ENCODE measurements at regions not wholly inside any gene's neighbourhood (a gene's known extent, or its start where the extent isn't known, plus 50 kb on each side); places are given as distances from the start of the nearest gene placed in this dataset.
A peak's percentile ranks its signal among the peaks of the same experiment; 100 is the strongest.

DNA sequence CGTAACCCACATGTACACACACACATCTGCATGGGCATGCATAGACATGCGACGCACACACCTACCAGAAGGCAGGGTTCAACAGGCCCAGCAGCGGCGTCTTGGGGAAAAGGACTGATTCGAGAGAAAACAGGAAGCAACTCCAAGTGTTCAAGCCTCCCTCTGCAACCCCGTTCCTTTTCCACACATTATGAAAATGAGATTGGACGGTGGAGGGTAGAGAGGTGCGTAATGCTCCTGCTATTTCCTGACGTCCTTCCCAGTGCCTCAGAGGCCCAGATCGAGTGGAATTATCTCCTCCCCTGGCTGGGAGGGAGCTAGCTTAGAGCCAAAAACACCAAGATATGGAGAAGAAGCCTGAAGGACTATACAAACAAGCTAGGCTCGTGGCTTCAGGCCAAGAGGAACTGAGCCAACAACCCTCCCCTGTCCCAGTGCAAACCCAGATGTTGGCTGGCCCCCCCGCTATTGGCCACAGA, 289.2 kb downstream of the MN1 start:
- H3K4me3 ChIP-seq = no peak overlapping the region
- H3K36me3 ChIP-seq (ENCODE audit: low read depth) = no peaks in the 10 kb centered on the region
- ATAC-seq (peak; percentile 70), DNase-seq (peak; percentile 55 to 60 (median 57))
- TF ChIP-seq, protein P1, sequence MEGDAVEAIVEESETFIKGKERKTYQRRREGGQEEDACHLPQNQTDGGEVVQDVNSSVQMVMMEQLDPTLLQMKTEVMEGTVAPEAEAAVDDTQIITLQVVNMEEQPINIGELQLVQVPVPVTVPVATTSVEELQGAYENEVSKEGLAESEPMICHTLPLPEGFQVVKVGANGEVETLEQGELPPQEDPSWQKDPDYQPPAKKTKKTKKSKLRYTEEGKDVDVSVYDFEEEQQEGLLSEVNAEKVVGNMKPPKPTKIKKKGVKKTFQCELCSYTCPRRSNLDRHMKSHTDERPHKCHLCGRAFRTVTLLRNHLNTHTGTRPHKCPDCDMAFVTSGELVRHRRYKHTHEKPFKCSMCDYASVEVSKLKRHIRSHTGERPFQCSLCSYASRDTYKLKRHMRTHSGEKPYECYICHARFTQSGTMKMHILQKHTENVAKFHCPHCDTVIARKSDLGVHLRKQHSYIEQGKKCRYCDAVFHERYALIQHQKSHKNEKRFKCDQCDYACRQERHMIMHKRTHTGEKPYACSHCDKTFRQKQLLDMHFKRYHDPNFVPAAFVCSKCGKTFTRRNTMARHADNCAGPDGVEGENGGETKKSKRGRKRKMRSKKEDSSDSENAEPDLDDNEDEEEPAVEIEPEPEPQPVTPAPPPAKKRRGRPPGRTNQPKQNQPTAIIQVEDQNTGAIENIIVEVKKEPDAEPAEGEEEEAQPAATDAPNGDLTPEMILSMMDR (IDR thresholded peaks at IDR 0.05) = no peak
- no peaks in the 10 kb centered on the region for H3K4me1 ChIP-seq (ENCODE audit: low read depth)
- intact Hi-C loops (cut with DNase I, micrococcal nuclease) = no loop called here
- no peaks in the 10 kb centered on the region for H3K9me3 ChIP-seq

DNA sequence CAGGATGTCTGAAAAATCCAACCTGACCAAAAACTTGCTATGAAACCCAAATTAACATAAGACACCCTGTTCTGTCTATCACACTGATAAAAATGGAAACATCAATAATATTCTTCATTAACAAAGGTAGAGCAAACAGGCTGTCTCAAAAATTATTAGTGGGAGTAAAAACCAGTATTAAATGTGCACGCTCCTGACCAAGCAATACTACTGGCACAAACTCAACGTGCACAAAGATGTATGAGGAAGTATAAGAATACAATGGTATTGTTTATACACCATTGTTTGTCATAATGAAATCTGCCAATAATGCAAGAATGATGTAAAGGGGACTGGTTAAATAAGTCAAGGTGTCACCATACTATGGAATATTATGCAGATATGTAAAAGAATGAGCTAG, 288.5 kb downstream of the MN1 start:
- Histone ChIP-seq H3K36me3 (ENCODE audit: low read depth) (no peaks in the 10 kb centered on the region), H3K4me3 (no peak overlapping the region), H3K9me3 (no peaks in the 10 kb centered on the region), H3K4me1 (ENCODE audit: low read depth) (no peaks in the 10 kb centered on the region)
- DNase-seq (no peak), ATAC-seq (no peak)
- TF ChIP-seq, protein P1 (IDR thresholded peaks at IDR 0.05) = no peak
- intact Hi-C loops (cut with DNase I, micrococcal nuclease) = no loop called here

DNA sequence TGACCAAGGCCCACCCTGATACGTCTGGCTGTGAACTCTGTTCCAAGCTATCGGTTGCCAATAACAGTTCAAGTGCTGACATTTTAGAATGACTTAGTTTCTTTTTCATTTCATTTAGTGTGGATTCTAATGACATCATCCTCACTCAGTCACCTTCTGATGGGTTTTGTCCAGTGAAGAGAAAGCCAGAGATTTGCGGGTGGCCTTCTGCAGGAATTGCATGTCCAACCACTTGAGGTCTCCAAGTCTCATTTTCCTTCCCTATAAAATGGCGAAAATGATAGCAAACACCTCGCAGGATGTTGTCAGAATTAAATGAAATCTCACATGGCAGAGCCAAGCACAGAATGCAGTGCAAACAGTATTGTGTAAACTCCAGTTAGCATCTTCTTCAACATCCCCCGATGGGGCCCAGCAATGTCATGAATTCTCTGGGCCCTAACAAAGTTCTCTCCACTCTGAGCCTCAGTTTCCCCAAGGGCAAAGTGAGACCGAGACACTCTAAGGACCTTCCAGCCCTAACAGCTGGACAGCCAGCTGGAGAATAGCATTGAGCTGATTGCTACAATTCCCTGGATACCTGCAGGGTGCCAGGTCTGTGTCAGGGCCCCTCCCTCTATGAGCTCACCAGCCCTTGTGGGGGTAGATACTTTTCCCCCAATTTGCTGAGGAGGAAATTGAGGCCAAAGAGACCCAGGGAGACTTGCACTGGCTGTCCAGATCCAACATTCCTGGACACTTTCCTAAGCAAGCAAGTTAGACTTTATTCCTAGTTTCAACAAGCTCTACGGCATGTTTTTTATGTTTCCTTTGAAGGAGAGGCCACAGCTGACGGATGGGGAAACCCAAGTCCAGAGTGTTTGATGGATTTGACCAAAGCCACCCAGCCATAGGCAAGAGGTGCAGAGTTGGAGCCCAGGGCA, 286.7 kb downstream of the MN1 start:
- intact Hi-C loops (cut with DNase I, micrococcal nuclease) = no loop called here
- H3K36me3 ChIP-seq (ENCODE audit: low read depth) = no peaks in the 10 kb centered on the region
- no peaks in the 10 kb centered on the region for H3K9me3 ChIP-seq
- ATAC-seq = no peak
- H3K4me3 ChIP-seq = no peak overlapping the region
- H3K4me1 ChIP-seq (ENCODE audit: low read depth) = no peaks in the 10 kb centered on the region
- no peak for DNase-seq
- TF ChIP-seq, protein P1 (IDR thresholded peaks at IDR 0.05) = no peak

DNA sequence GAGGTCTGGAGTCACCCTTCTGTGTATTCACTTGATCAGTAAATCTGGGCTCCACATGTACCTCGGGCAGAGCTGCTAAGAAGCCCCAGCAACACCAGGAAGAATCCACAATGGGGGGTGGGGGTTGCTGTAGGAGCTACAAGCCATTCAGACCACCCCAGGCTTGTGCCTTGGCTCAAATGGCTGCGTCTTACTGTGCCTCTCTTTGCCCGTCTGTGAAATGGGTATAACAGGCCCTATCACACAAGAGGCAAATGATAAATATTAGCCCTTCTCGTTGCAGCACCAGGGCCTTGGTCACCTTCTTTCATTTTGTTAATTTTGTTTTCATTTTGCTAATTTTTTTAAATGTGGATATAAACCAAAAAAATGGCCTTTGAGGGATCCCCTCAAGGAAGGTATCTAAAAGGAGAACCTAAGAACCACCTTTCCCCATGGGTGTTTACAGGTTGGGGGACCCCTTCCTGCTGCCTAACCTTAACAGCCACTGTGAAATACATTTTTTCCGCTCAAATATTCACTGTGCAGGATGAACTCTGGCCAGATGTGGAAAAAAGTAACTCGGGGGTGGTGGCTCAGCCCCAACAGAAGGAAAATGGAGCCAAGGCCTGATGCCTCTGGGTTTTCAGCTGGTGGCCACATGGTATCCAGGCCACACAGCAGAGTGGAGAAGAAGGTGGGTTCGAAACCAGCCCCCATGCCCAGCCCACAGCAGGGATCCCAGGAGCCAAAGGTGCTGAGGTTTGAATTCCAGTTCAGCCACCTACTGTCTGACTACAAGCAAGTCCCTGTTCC, 284.0 kb downstream of the MN1 start:
- no peak for ATAC-seq
- no peaks in the 10 kb centered on the region for H3K36me3 ChIP-seq (ENCODE audit: low read depth)

More for the DNA sequence above, 284.0 kb downstream of the MN1 start:
- no peak for DNase-seq
- Histone ChIP-seq H3K9me3 (no peaks in the 10 kb centered on the region), H3K4me3 (no peak overlapping the region), H3K4me1 (ENCODE audit: low read depth) (no peaks in the 10 kb centered on the region)
- TF ChIP-seq, protein P1 (IDR thresholded peaks at IDR 0.05) = no peak
- intact Hi-C loops (cut with DNase I, micrococcal nuclease) = no loop called here
